ENCODE measurements at regions not wholly inside any gene's neighbourhood (a gene's known extent, or its start where the extent isn't known, plus 50 kb on each side); places are given as distances from the start of the nearest gene placed in this dataset.

GRCh38 chr4:19309378-19309777, 942.3 kb upstream of the SLIT2 start:
- H3K27ac Mint-ChIP-seq, result peak overlapping the region; percentile 53
- H3K36me3 Mint-ChIP-seq (ENCODE audit: low read depth), result peaks cover 15% of the 10 kb centered on the region
- H3K9me3 Mint-ChIP-seq, result peaks cover 13% of the 10 kb centered on the region
- peaks cover 37% of the 10 kb centered on the region for H3K4me1 Mint-ChIP-seq (ENCODE audit: low read depth)
- peak; percentile 68 for DNase-seq
- TF ChIP-seq, protein P1, sequence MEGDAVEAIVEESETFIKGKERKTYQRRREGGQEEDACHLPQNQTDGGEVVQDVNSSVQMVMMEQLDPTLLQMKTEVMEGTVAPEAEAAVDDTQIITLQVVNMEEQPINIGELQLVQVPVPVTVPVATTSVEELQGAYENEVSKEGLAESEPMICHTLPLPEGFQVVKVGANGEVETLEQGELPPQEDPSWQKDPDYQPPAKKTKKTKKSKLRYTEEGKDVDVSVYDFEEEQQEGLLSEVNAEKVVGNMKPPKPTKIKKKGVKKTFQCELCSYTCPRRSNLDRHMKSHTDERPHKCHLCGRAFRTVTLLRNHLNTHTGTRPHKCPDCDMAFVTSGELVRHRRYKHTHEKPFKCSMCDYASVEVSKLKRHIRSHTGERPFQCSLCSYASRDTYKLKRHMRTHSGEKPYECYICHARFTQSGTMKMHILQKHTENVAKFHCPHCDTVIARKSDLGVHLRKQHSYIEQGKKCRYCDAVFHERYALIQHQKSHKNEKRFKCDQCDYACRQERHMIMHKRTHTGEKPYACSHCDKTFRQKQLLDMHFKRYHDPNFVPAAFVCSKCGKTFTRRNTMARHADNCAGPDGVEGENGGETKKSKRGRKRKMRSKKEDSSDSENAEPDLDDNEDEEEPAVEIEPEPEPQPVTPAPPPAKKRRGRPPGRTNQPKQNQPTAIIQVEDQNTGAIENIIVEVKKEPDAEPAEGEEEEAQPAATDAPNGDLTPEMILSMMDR (IDR thresholded peaks at IDR 0.05), result peak; percentile 75
- no peaks in the 10 kb centered on the region; the same call in 1 of the 2 replicates for H3K27me3 Mint-ChIP-seq (ENCODE audit: insufficient read depth)
- H3K4me3 Mint-ChIP-seq, result peak overlapping the region; percentile 35; the same call in 1 of the 2 replicates

- H3K4me3 Mint-ChIP-seq, result no peak overlapping the region
- H3K27me3 Mint-ChIP-seq (ENCODE audit: insufficient read depth), result no peaks in the 10 kb centered on the region
- peak; percentile 17 for DNase-seq
- H3K27ac Mint-ChIP-seq, result no peak overlapping the region
- TF ChIP-seq, protein P1 (IDR thresholded peaks at IDR 0.05), result no peak
- peaks cover 64% of the 10 kb centered on the region for H3K4me1 Mint-ChIP-seq (ENCODE audit: low read depth)
- peaks cover 13% of the 10 kb centered on the region for H3K9me3 Mint-ChIP-seq
- H3K36me3 Mint-ChIP-seq (ENCODE audit: low read depth), result peaks cover 15% of the 10 kb centered on the region
Measured at GRCh38 chr4:19304028-19304427, 947.7 kb upstream of the SLIT2 start.

GRCh38 chr4:19301527-19301926, 950.2 kb upstream of the SLIT2 start:
- DNase-seq, result no peak
- H3K4me3 Mint-ChIP-seq, result no peak overlapping the region
- peaks cover 65% of the 10 kb centered on the region for H3K4me1 Mint-ChIP-seq (ENCODE audit: low read depth)
- peaks cover 8% of the 10 kb centered on the region; the same call in 1 of the 2 replicates for H3K36me3 Mint-ChIP-seq (ENCODE audit: low read depth)
- no peak overlapping the region for H3K27ac Mint-ChIP-seq
- TF ChIP-seq, protein P1 (IDR thresholded peaks at IDR 0.05), result no peak
- peaks cover 7% of the 10 kb centered on the region; the same call in 1 of the 2 replicates for H3K9me3 Mint-ChIP-seq
- H3K27me3 Mint-ChIP-seq (ENCODE audit: insufficient read depth), result no peaks in the 10 kb centered on the region

GRCh38 chr4:19300213-19300612, 951.5 kb upstream of the SLIT2 start:
- Mint-ChIP-seq H3K4me3 (no peak overlapping the region; the same call in 1 of the 2 replicates), H3K27ac (peak overlapping the region; percentile 7; the same call in 1 of the 2 replicates), H3K27me3 (ENCODE audit: insufficient read depth) (no peaks in the 10 kb centered on the region), H3K4me1 (ENCODE audit: low read depth) (peaks cover 65% of the 10 kb centered on the region), H3K9me3 (no peaks in the 10 kb centered on the region), H3K36me3 (ENCODE audit: low read depth) (no peaks in the 10 kb centered on the region)
- TF ChIP-seq, protein P1 (IDR thresholded peaks at IDR 0.05), result no peak
- DNase-seq, result peak; percentile 79

GRCh38 chr4:19298998-19299397, 952.7 kb upstream of the SLIT2 start:
- no peaks in the 10 kb centered on the region for H3K27me3 Mint-ChIP-seq (ENCODE audit: insufficient read depth)

More at GRCh38 chr4:19298998-19299397, 952.7 kb upstream of the SLIT2 start:
- H3K4me1 Mint-ChIP-seq (ENCODE audit: low read depth), result peaks cover 56% of the 10 kb centered on the region
- peaks cover 8% of the 10 kb centered on the region for H3K36me3 Mint-ChIP-seq (ENCODE audit: low read depth)
- DNase-seq, result peak; percentile 76
- TF ChIP-seq, protein P1 (IDR thresholded peaks at IDR 0.05), result no peak
- H3K4me3 Mint-ChIP-seq, result peak overlapping the region; percentile 43
- H3K9me3 Mint-ChIP-seq, result peaks cover 8% of the 10 kb centered on the region
- peak overlapping the region; percentile 54 for H3K27ac Mint-ChIP-seq
